ENCODE measurements at regions not wholly inside any gene's neighbourhood (a gene's known extent, or its start where the extent isn't known, plus 50 kb on each side); places are given as distances from the start of the nearest gene placed in this dataset.

GRCh38 chr20:56828402-56828801, 199.3 kb downstream of the TFAP2C start:
- intact Hi-C loops (cut with micrococcal nuclease), result no loop called here
- no peaks in the 10 kb centered on the region for H3K9me2 ChIP-seq (replicated peaks; ENCODE audit: low read length)
- no peaks in the 10 kb centered on the region for H4K20me1 ChIP-seq (ENCODE audit: low read length)
- ChIA-PET CTCF (no interaction called here), POLR2A (ENCODE audit: unreplicated experiment) (no interaction called here)
- H3F3A ChIP-seq (ENCODE audit: low read length, unreplicated experiment), result no peaks in the 10 kb centered on the region
- no peaks in the 10 kb centered on the region for H3K9me3 ChIP-seq (ENCODE audit: low read length)
- H3K4me1 ChIP-seq (ENCODE audit: insufficient read depth, low read length), result peaks cover 16% of the 10 kb centered on the region; the same call in 1 of the 2 replicates
- ATAC-seq, result no peak
- no peak overlapping the region for H3K9ac ChIP-seq (ENCODE audit: low read length)
- H3K79me2 ChIP-seq (ENCODE audit: low read length), result no peaks in the 10 kb centered on the region
- H3K36me3 ChIP-seq (ENCODE audit: low read depth, low read length), result no peaks in the 10 kb centered on the region
- no peaks in the 10 kb centered on the region for H3K27me3 ChIP-seq (ENCODE audit: low read length)
- no peak for DNase-seq
- H3K4me3 ChIP-seq (ENCODE audit: low read length), result no peak overlapping the region
- no peak overlapping the region for H3K27ac ChIP-seq (ENCODE audit: low read length)
- BruUV-seq (replicated peaks), result no TSS peak
- no peak overlapping the region for H2AFZ ChIP-seq (ENCODE audit: low read length)
- no peak overlapping the region for H3K4me2 ChIP-seq (ENCODE audit: low read length)
- TF ChIP-seq EZH2 (IDR thresholded peaks at IDR 0.05; ENCODE audit: low read length, unreplicated experiment) (no peak), CTCF (conservative IDR thresholded peaks at IDR 0.05; ENCODE audit: low read depth, low read length) (no peak), EZH2phosphoT487 (IDR thresholded peaks at IDR 0.05; ENCODE audit: borderline replicate concordance, low read length) (no peak)

GRCh38 chr20:56829788-56830385, 200.8 kb downstream of the TFAP2C start:
- Histone ChIP-seq H3K4me3 (ENCODE audit: low read length) (no peak overlapping the region), H3K4me1 (ENCODE audit: insufficient read depth, low read length) (peaks cover 16% of the 10 kb centered on the region; the same call in 1 of the 2 replicates), H3K9me2 (replicated peaks; ENCODE audit: low read length) (no peaks in the 10 kb centered on the region), H3K9ac (ENCODE audit: low read length) (no peak overlapping the region), H3F3A (ENCODE audit: low read length, unreplicated experiment) (no peaks in the 10 kb centered on the region), H2AFZ (ENCODE audit: low read length) (peak overlapping the region; percentile 58), H3K27ac (ENCODE audit: low read length) (no peak overlapping the region), H3K9me3 (ENCODE audit: low read length) (no peaks in the 10 kb centered on the region), H3K79me2 (ENCODE audit: low read length) (no peaks in the 10 kb centered on the region), H3K4me2 (ENCODE audit: low read length) (peak overlapping the region; percentile 45), H4K20me1 (ENCODE audit: low read length) (no peaks in the 10 kb centered on the region), H3K36me3 (ENCODE audit: low read depth, low read length) (no peaks in the 10 kb centered on the region), H3K27me3 (ENCODE audit: low read length) (no peaks in the 10 kb centered on the region)
- DNase-seq (peak; percentile 60), ATAC-seq (peak; percentile 54)
- no peak for TF ChIP-seq EZH2phosphoT487 (IDR thresholded peaks at IDR 0.05; ENCODE audit: borderline replicate concordance, low read length)
- no peak for TF ChIP-seq EZH2 (IDR thresholded peaks at IDR 0.05; ENCODE audit: low read length, unreplicated experiment)
- TF ChIP-seq CTCF (conservative IDR thresholded peaks at IDR 0.05; ENCODE audit: low read depth, low read length), result no peak
- intact Hi-C loops (cut with micrococcal nuclease), result no loop called here
- ChIA-PET POLR2A (ENCODE audit: unreplicated experiment) (interaction anchor here (0.7 kb wide), 1 partner anchor 279 kb away, joined by 3 read pairs; no protein-coding TSS in a partner anchor), CTCF (no interaction called here)
- no TSS peak for BruUV-seq (replicated peaks)

- no peak for TF ChIP-seq CTCF (conservative IDR thresholded peaks at IDR 0.05; ENCODE audit: low read depth, low read length)
- TF ChIP-seq EZH2phosphoT487 (IDR thresholded peaks at IDR 0.05; ENCODE audit: borderline replicate concordance, low read length), result no peak
- no peak for TF ChIP-seq EZH2 (IDR thresholded peaks at IDR 0.05; ENCODE audit: low read length, unreplicated experiment)
- no TSS peak for BruUV-seq (replicated peaks)
- H3K36me3 ChIP-seq (ENCODE audit: low read depth, low read length), result no peaks in the 10 kb centered on the region
- no peaks in the 10 kb centered on the region for H3K79me2 ChIP-seq (ENCODE audit: low read length)
- H3F3A ChIP-seq (ENCODE audit: low read length, unreplicated experiment), result no peaks in the 10 kb centered on the region
- H3K9ac ChIP-seq (ENCODE audit: low read length), result no peak overlapping the region
- H3K4me1 ChIP-seq (ENCODE audit: insufficient read depth, low read length), result peaks cover 13% of the 10 kb centered on the region; the same call in 1 of the 2 replicates
- H3K9me3 ChIP-seq (ENCODE audit: low read length), result no peaks in the 10 kb centered on the region
- H4K20me1 ChIP-seq (ENCODE audit: low read length), result no peaks in the 10 kb centered on the region
- intact Hi-C loops (cut with micrococcal nuclease), result no loop called here
- peaks cover 4% of the 10 kb centered on the region; the same call in 1 of the 2 replicates for H3K27me3 ChIP-seq (ENCODE audit: low read length)
- no peaks in the 10 kb centered on the region for H3K9me2 ChIP-seq (replicated peaks; ENCODE audit: low read length)
- no peak overlapping the region for H3K4me2 ChIP-seq (ENCODE audit: low read length)
- H3K4me3 ChIP-seq (ENCODE audit: low read length), result no peak overlapping the region
- H2AFZ ChIP-seq (ENCODE audit: low read length), result no peak overlapping the region
- DNase-seq, result no peak
- CTCF ChIA-PET, result no interaction called here
- H3K27ac ChIP-seq (ENCODE audit: low read length), result no peak overlapping the region
- no peak for ATAC-seq
- POLR2A ChIA-PET (ENCODE audit: unreplicated experiment), result no interaction called here
These were observed 202.7 kb downstream of the TFAP2C start for GRCh38 chr20:56831795-56832194.

All from PC-3 (cell line).